HG03103 (cell line): ENCODE measurements at regions not wholly inside any gene's neighbourhood (a gene's known extent, or its start where the extent isn't known, plus 50 kb on each side); places are given as distances from the start of the nearest gene placed in this dataset.
"Not testable (repeated sequence)": the region's sequence is repeated elsewhere in the genome, so short reads cannot be mapped to it uniquely, and the experiment has no call there.

Source experiments
- ATAC-seq: cut with Tn5 transposase; IDR thresholded peaks from one replicate; pipeline ENCODE4 v1.9.1; 2021; ENCODE audit warnings: low read depth; ENCODE audit not compliant: unreplicated experiment

DNA sequence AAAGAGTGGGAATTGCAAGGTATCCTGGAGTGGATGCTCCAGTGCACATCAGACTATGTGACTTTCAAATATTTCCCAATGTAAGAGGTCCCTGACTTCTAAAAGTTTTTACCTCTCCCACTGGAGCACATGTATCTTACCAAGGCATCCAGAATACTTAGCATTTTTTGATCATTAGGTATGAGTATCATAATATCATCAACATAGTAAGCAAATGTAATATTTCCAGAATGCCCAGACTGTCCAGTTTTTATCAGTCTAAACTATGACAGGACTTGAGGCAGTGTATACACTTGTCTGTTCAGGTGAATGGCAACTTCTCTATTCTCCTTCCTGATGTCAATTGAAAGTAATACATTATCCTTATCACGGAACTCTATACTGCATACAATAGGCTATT is 924.6 kb upstream of the GJE1 start:
- no peak for ATAC-seq

- ATAC-seq = no peak
Measured at GRCh38 chr6:141203902-141204575, 928.7 kb upstream of the GJE1 start.

GRCh38 chr6:141202626-141203025 is 930.1 kb upstream of the GJE1 start:
- ATAC-seq = no peak

GRCh38 chr6:141199074-141199473 is 933.7 kb upstream of the GJE1 start:
- no peak for ATAC-seq

GRCh38 chr6:141195251-141195832 is 937.4 kb upstream of the GJE1 start:
- peak; percentile 65 for ATAC-seq

- ATAC-seq = no peak
Measured at GRCh38 chr6:141183368-141183767, 949.4 kb upstream of the GJE1 start.

DNA sequence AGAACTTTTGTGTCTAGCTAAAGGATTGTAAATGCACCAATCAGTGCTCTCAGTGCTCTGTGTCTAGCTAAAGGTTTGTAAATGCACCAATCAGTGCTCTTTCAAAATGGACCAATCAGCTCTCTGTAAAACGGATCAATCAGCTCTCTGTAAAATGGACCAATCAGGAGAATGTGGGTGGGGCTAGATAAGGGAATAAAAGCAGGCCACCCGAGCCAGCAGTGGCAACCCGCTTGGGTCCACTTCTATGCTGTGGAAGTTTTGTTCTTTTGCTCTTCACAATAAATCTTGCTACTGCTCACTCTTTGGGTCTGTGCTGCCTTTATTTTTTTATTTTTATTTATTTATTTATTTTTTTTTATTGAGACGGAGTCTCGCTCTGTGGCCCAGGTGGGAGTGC is 957.3 kb upstream of the GJE1 start:
- ATAC-seq = not testable (repeated sequence)

DNA sequence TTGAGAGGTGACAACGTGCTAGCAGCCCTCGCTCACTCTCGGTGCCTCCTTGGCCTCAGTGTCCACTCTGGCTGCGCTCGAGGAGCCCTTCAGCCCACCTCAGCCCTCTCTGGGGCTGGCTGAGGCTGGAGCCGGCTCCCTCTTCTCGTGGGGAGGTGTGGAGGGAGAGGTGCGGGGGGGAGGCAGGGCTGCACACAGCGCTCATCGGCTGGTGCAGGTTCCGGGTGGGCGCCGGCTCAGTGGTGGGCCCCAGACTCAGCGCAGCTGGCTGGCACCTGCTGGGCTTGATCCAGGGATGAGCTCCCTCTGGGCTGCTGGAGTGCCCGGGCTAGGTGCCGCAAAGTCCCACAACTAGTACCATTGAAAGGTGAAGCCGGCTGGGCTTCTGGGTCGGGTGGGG is 957.8 kb upstream of the GJE1 start:
- ATAC-seq = no peak

DNA sequence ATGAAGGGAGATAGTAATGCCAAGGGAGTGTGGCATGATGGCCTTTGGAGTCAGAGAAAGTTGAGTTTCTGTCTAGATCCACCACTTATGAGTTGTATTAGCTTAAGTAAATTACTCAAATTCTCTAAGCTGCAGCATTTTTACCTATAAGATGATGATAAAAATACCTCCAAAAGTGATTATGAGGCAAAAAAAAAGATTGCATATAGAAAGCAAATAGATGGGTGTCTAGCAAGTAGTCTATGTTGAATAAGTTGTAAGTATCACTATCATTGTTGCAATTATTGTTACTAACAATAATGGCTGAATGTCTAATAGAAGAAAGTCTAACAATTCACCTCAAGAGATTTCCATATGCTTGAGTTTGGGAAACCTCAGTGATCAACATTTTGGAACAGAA is 959.2 kb upstream of the GJE1 start:
- ATAC-seq = no peak

DNA sequence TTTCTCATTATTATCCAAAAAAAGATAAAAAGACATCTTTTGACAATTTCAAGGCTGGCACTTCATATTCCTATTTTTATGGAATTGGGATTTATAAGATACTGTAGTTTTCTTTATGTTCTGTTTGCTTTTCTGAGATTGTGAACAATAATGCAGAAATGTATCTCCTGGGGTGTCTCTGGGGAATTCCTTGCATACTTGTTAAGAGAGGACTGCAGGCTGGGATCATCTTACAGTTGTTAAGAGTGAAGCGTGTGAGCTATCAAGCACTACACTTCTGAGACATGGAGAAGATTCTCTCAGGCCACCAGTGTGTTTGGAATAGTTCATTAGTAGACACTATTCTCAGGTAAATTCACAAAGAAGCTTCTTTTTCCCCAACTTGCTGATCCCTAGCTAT is 963.3 kb upstream of the GJE1 start:
- no peak for ATAC-seq

- no peak for ATAC-seq
Measured at GRCh38 chr6:141167945-141168344, 964.8 kb upstream of the GJE1 start.

GRCh38 chr6:141165002-141165665 is 967.6 kb upstream of the GJE1 start:
- no peak for ATAC-seq

DNA sequence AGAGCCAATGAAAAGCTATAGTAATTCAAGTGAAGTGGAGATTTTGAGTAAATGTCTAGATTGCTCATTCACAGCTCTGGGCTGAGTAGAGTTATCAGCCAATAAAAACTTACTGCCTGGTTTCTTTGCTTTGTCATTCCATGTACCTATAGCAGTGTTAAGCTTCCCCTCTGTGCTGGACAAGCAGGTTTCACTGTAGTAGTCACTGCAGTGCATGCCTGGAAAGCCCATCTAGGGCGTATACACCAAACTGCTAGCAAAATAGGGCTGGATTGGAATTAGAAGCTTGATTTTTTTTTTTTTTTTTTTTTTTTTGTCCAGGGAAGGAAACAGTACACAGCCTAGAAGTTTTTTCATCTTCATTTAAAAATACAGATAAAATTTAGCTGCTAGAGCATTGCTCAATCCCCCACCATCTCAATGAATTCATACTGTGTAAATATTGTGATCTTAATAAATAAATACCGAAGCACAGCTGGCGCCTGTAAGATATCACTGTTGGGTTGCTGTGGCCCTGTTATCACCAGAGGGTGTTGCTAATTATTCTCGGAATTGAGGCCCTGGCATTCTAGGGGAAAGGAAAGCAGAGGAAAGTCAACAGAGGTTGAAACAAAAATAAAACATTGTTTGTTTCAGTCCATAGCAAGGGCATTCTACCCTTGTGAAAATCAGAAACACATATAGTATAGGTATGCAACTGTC is 968.5 kb upstream of the GJE1 start:
- ATAC-seq = no peak

DNA sequence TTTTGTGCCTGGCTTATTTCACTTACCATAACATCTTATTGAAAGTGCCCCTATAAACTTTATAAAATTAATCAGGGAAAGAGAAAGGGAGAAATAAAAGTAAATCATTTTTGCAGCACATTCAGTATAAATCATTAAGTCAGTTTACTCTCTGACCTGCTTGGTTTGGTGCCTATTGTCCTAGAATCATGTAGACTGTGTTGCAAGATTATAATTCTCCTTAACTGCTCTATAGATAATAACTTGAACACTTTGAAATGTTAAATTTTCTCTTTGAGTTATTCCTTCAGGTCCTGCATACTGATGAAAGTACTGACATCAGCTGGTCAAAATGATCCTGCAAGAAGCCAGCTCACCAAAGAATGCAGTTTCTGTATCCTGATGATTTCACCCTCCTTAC is 969.6 kb upstream of the GJE1 start:
- no peak for ATAC-seq

- no peak for ATAC-seq
Measured at GRCh38 chr6:141158740-141159139, 974.0 kb upstream of the GJE1 start.

GRCh38 chr6:141153563-141153962 is 979.2 kb upstream of the GJE1 start:
- ATAC-seq = no peak

GRCh38 chr6:141152951-141153350 is 979.8 kb upstream of the GJE1 start:
- ATAC-seq = no peak

DNA sequence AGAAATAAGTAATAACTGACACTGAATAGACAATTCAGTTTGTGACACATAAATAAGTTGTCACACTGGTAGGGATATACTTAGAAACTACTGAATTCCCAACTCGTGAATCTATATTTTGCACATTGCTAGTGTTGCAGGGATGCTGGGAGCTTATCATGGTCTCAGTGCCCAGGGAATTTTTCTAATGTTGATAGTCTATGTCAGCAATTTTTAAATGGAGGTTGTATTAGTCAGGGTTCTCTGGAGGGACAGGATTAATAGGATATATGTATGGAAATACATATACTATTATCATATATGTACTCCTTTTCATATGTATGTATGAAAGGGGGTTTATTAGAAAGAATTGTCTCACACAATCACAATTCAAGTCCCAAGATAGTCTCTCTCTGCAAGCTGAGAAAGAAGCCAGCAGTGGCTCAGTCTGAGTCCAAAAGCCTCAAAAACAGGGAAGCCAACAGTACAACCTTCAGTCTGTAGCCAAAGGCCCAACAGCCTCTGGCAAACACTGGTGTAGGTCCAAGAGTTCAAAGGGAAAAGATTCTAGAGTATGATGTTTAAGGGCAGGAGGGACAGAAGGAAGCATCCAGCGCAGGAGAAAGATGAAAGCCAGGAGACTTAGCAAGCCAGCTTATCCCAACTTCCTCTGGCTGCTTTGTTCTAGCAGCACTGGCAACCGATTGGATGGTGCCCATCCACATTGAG is 980.9 kb upstream of the GJE1 start:
- no peak for ATAC-seq

DNA sequence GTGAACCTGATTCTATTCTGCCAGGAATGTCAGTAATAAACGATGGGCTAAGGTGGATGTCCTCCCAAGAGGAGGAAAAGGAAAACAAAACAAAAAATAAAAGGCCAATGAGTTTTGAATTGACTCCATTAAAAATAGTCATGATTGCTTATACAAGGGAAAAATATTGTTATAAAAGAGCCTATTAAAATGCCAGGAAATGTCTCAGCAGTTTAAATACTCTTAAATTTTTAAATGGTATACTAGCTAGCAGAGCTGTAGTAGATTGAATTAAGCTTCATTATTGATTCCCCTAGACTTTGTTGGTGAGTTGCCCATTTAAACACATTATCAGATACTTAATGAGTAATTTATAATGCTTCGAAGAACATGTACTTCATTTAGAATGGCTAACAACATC is 990.9 kb upstream of the GJE1 start:
- no peak for ATAC-seq

GRCh38 chr6:141140905-141141304 is 991.8 kb upstream of the GJE1 start:
- ATAC-seq = no peak

DNA sequence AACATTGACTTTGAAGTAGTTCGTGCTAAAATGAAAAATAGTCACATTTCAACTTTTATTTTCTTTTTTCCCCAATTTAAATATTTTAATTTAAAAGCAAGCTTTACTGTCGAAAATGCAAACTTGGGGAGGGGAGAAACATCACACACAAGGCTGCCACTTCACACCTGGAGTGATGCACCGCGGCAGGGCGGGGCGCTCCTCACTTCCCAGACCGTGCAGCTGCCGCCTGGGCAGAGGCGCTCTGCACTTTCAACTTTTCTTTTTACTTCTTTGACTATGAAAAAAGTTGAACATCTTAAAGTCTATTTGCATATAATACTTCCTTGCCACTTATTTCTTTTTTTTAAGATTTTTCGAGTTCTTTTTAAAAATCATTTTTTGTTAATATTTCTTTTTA is 993.3 kb upstream of the GJE1 start:
- no peak for ATAC-seq
